DOHH2 (cell line): ENCODE measurements at regions not wholly inside any gene's neighbourhood (a gene's known extent, or its start where the extent isn't known, plus 50 kb on each side); places are given as distances from the start of the nearest gene placed in this dataset.

Experiments
- H3F3A ChIP-seq: fragments of 200-600 bp; sonication (generic), shearing (Covaris generic); 2 replicates; pipeline ENCODE4 v1.6.0; 2016; ENCODE audit warnings: antibody characterized with exemption, mild to moderate bottlenecking; ENCODE audit not compliant: control insufficient read depth, insufficient read depth
- H3K27ac ChIP-seq: fragments of 200-600 bp; sonication (generic); 2 replicates; pipeline ENCODE4 v1.5.1; 2014; ENCODE audit warnings: low read depth, mild to moderate bottlenecking, low read length, moderate library complexity
- H3K27me3 ChIP-seq: fragments of 200-600 bp; sonication (generic); 2 replicates; pipeline ENCODE4 v1.6.1; 2014; ENCODE audit warnings: mild to moderate bottlenecking, low read length, mixed read lengths; ENCODE audit not compliant: control insufficient read depth
- H3K36me3 ChIP-seq: fragments of 200-600 bp; sonication (generic); 2 replicates; pipeline ENCODE4 v1.6.1; 2014; ENCODE audit warnings: mild to moderate bottlenecking, low read length, moderate library complexity, mixed read lengths; ENCODE audit not compliant: control insufficient read depth
- H3K4me1 ChIP-seq: fragments of 200-600 bp; sonication (generic); 2 replicates; pipeline ENCODE4 v1.6.1; 2014; ENCODE audit warnings: mild to moderate bottlenecking, low read length, mixed read lengths; ENCODE audit not compliant: control insufficient read depth
- H3K4me2 ChIP-seq: fragments of 200-600 bp; sonication (generic); 2 replicates; pipeline ENCODE4 v1.6.0; 2014; ENCODE audit warnings: mild to moderate bottlenecking, low read length, moderate library complexity
- H3K4me3 ChIP-seq: fragments of 200-600 bp; sonication (generic); 2 replicates; pipeline ENCODE4 v1.5.1; 2014; ENCODE audit warnings: mild to moderate bottlenecking, low read length, mixed read lengths
- H3K79me2 ChIP-seq: fragments of 200-600 bp; sonication (generic); 2 replicates; pipeline ENCODE4 v1.6.1; 2014; ENCODE audit warnings: mild to moderate bottlenecking, low read length, mixed read lengths; ENCODE audit not compliant: control insufficient read depth
- H3K9me2 ChIP-seq: fragments of 200-600 bp; sonication (generic); replicated peaks from 2 replicates; pipeline ENCODE4 v1.6.1; 2014; ENCODE audit warnings: mild to moderate bottlenecking, low read length, mixed read lengths; ENCODE audit not compliant: control insufficient read depth
- H3K9me3 ChIP-seq: fragments of 200-600 bp; sonication (generic); 2 replicates; pipeline ENCODE4 v1.6.1; 2014; ENCODE audit warnings: antibody characterized with exemption, low read length, mixed read lengths; ENCODE audit not compliant: control insufficient read depth, insufficient read depth
- H4K20me1 ChIP-seq: fragments of 200-600 bp; sonication (generic); 2 replicates; pipeline ENCODE4 v1.6.0; 2014; ENCODE audit warnings: low read depth, mild to moderate bottlenecking, antibody characterized with exemption, low read length, moderate library complexity; ENCODE audit not compliant: control insufficient read depth, insufficient read depth
- CTCF ChIP-seq: fragments of 200-600 bp; sonication (generic); IDR thresholded peaks from one replicate; pipeline ENCODE4 v1.5.1; 2014; ENCODE audit warnings: antibody characterized with exemption, mild to moderate bottlenecking, low read depth, low read length; ENCODE audit not compliant: poor library complexity, severe bottlenecking
- EZH2phosphoT487 ChIP-seq: fragments of 200-600 bp; sonication (generic); IDR thresholded peaks from 2 replicates; pipeline ENCODE4 v1.6.1; 2017; ENCODE audit warnings: borderline replicate concordance, mild to moderate bottlenecking, antibody characterized with exemption, low read length, moderate library complexity, mixed read lengths

GRCh38 chr1:39127513-39127912 lies 77.0 kb upstream of the MACF1 start:
- Histone ChIP-seq H3K4me1 (no peaks in the 10 kb centered on the region), H3K27ac (no peak overlapping the region), H3F3A (no peaks in the 10 kb centered on the region), H3K36me3 (no peaks in the 10 kb centered on the region), H3K79me2 (no peaks in the 10 kb centered on the region), H3K9me2 (no peaks in the 10 kb centered on the region), H3K4me2 (no peak overlapping the region), H3K27me3 (peaks cover 25% of the 10 kb centered on the region), H3K9me3 (no peaks in the 10 kb centered on the region), H4K20me1 (no peaks in the 10 kb centered on the region), H3K4me3 (no peak overlapping the region)
- TF ChIP-seq CTCF (no peak), EZH2phosphoT487 (no peak)

GRCh38 chr1:39128126-39128525 lies 76.4 kb upstream of the MACF1 start:
- no peaks in the 10 kb centered on the region for H3K79me2 ChIP-seq
- no peaks in the 10 kb centered on the region for H3F3A ChIP-seq
- H3K4me3 ChIP-seq, result no peak overlapping the region
- H4K20me1 ChIP-seq, result no peaks in the 10 kb centered on the region
- H3K36me3 ChIP-seq, result no peaks in the 10 kb centered on the region
- TF ChIP-seq CTCF (no peak), EZH2phosphoT487 (no peak)
- no peak overlapping the region for H3K4me2 ChIP-seq
- H3K9me3 ChIP-seq, result no peaks in the 10 kb centered on the region
- H3K9me2 ChIP-seq, result no peaks in the 10 kb centered on the region
- no peak overlapping the region for H3K27ac ChIP-seq
- H3K4me1 ChIP-seq, result no peaks in the 10 kb centered on the region
- H3K27me3 ChIP-seq, result peaks cover 27% of the 10 kb centered on the region

- H4K20me1 ChIP-seq, result no peaks in the 10 kb centered on the region
- no peak overlapping the region for H3K4me2 ChIP-seq
- H3F3A ChIP-seq, result no peaks in the 10 kb centered on the region
- H3K4me1 ChIP-seq, result no peaks in the 10 kb centered on the region
- H3K27ac ChIP-seq, result no peak overlapping the region
- no peaks in the 10 kb centered on the region for H3K9me3 ChIP-seq
- no peak overlapping the region for H3K4me3 ChIP-seq
- H3K9me2 ChIP-seq, result no peaks in the 10 kb centered on the region
- peaks cover 28% of the 10 kb centered on the region for H3K27me3 ChIP-seq
- no peaks in the 10 kb centered on the region for H3K36me3 ChIP-seq
- no peaks in the 10 kb centered on the region for H3K79me2 ChIP-seq
- TF ChIP-seq CTCF, result no peak
- no peak for TF ChIP-seq EZH2phosphoT487
These were observed 75.5 kb upstream of the MACF1 start for GRCh38 chr1:39128959-39129358.

GRCh38 chr1:39129514-39129913 lies 75.0 kb upstream of the MACF1 start:
- Histone ChIP-seq H3K9me2 (no peaks in the 10 kb centered on the region), H3K4me1 (no peaks in the 10 kb centered on the region), H3K9me3 (no peaks in the 10 kb centered on the region), H3K36me3 (no peaks in the 10 kb centered on the region), H3F3A (no peaks in the 10 kb centered on the region), H3K4me2 (no peak overlapping the region), H3K27ac (no peak overlapping the region), H3K4me3 (no peak overlapping the region), H3K27me3 (peaks cover 27% of the 10 kb centered on the region), H3K79me2 (no peaks in the 10 kb centered on the region), H4K20me1 (no peaks in the 10 kb centered on the region)
- TF ChIP-seq CTCF, result no peak
- no peak for TF ChIP-seq EZH2phosphoT487
